Endothelial cell of umbilical vein (primary cell): ENCODE measurements at regions not wholly inside any gene's neighbourhood (a gene's known extent, or its start where the extent isn't known, plus 50 kb on each side); places are given as distances from the start of the nearest gene placed in this dataset.

Experiments used
- BruUV-seq: library from RNA; stranded (reverse); fragments of 400-500 nt; replicated peaks from 2 replicates; lab custom pipeline; 2021; lab: Mats Ljungman, UMichigan
- CTCF ChIA-PET: fragments of 300-600, 350-600 bp; sonication (Branson Sonifier 250); formaldehyde crosslinking; loops from one replicate; lab custom pipeline; 2021; ENCODE audit warnings: antibody characterized with exemption, inconsistent platforms; lab: Charles Lee
- POLR2A ChIA-PET: fragments of 300-600, 350-600 bp; sonication (Branson Sonifier 250); formaldehyde crosslinking; loops from one replicate; lab custom pipeline; 2021; ENCODE audit warnings: antibody characterized with exemption, inconsistent platforms; lab: Charles Lee
- DNase-seq: peaks from one replicate; pipeline ENCODE4 v3.0.0-alpha.2; 2011; ENCODE audit warnings: low read depth, low spot score
- FAIRE-seq: peaks from 2 replicates; lab custom pipeline; 2011; peaks lifted over from hg19 to GRCh38; lab: Jason Lieb, UNC
- H2AFZ ChIP-seq: 2 replicates; pipeline ENCODE4 v1.6.0; 2012; ENCODE audit warnings: low read depth, low read length, control low read depth, inconsistent platforms
- H3K27ac ChIP-seq: 2 replicates; pipeline ENCODE4 v1.5.1; 2011; ENCODE audit warnings: low read depth, mild to moderate bottlenecking, control low read depth, low read length, moderate library complexity; ENCODE audit not compliant: insufficient read depth
- H3K27me3 ChIP-seq, 2 experiments: 2 replicates each; pipeline versions ENCODE4 v1.6.0 to v1.6.1; 2011; ENCODE audit warnings: low read length in 2 of 2, mixed read lengths in 1 of 2; ENCODE audit not compliant: control insufficient read depth in 2 of 2, insufficient read depth in 2 of 2
- H3K36me3 ChIP-seq, 2 experiments: 2 replicates in 1 of 2; 3 replicates in 1 of 2; pipeline ENCODE4 v1.5.1; 2011; ENCODE audit warnings: low read length in 2 of 2, mild to moderate bottlenecking in 1 of 2, moderate library complexity in 1 of 2; ENCODE audit not compliant: control insufficient read depth in 2 of 2, insufficient read depth in 2 of 2; ENCODE audit errors: extremely low read depth in 1 of 2
- H3K4me1 ChIP-seq: 3 replicates; pipeline ENCODE4 v1.5.1; 2011; ENCODE audit warnings: mild to moderate bottlenecking, low read length; ENCODE audit not compliant: control insufficient read depth, insufficient read depth; ENCODE audit errors: extremely low read depth
- H3K4me2 ChIP-seq: 2 replicates; pipeline ENCODE4 v1.6.1; 2011; ENCODE audit warnings: low read length, control low read depth, mixed read lengths; ENCODE audit not compliant: insufficient read depth
- H3K4me3 ChIP-seq, 3 experiments: fragments of 200-600 bp in 1 of 3; sonication (generic), shearing (Covaris generic) in 1 of 3; replicated peaks in 1 of 3; 2 replicates each; pipeline ENCODE4 v1.5.1; 2011 to 2016; ENCODE audit warnings: control low read depth in 3 of 3, low read length in 3 of 3, mild to moderate bottlenecking in 2 of 3, inconsistent platforms in 1 of 3, low read depth in 1 of 3, moderate library complexity in 1 of 3; ENCODE audit not compliant: insufficient read depth in 1 of 3
- H3K79me2 ChIP-seq: 2 replicates; pipeline ENCODE4 v1.6.0; 2012; ENCODE audit warnings: low read length, inconsistent platforms; ENCODE audit not compliant: control insufficient read depth, insufficient read depth
- H3K9ac ChIP-seq: replicated peaks from 2 replicates; pipeline ENCODE3; 2011; ENCODE audit warnings: low read length, control low read depth; ENCODE audit not compliant: insufficient read depth; ENCODE audit errors: extremely low read depth
- H3K9me1 ChIP-seq: replicated peaks from 3 replicates; pipeline ENCODE4 v1.6.0; 2011; ENCODE audit warnings: mild to moderate bottlenecking, low read length; ENCODE audit not compliant: control insufficient read depth, insufficient read depth; ENCODE audit errors: extremely low read depth
- H3K9me3 ChIP-seq: replicated peaks from 2 replicates; pipeline ENCODE4 v1.5.1; 2012; ENCODE audit warnings: low read length, inconsistent platforms; ENCODE audit not compliant: control insufficient read depth, insufficient read depth
- H4K20me1 ChIP-seq: replicated peaks from 2 replicates; pipeline ENCODE3; 2011; ENCODE audit warnings: mild to moderate bottlenecking, low read length; ENCODE audit not compliant: control insufficient read depth, insufficient read depth; ENCODE audit errors: extremely low read depth
- CTCF ChIP-seq, 2 donors: IDR thresholded peaks; 1 replicate in 1 of 2; 2 replicates in 1 of 2; pipeline ENCODE4 v1.5.1; 2011; ENCODE audit warnings: low read length in 2 of 2, mild to moderate bottlenecking in 2 of 2, moderate library complexity in 2 of 2, control low read depth in 1 of 2, inconsistent platforms in 1 of 2, low read depth in 1 of 2; ENCODE audit not compliant: insufficient read depth in 1 of 2; ENCODE audit errors: extremely low read depth in 1 of 2
- EZH2 ChIP-seq: IDR thresholded peaks from 2 replicates; pipeline ENCODE4 v1.6.1; 2012; ENCODE audit warnings: borderline replicate concordance, low read depth, mild to moderate bottlenecking, moderate library complexity, low read length, inconsistent platforms; ENCODE audit not compliant: severe bottlenecking
- FOS ChIP-seq: IDR thresholded peaks from 2 replicates; pipeline ENCODE4 v1.6.1; 2011; ENCODE audit warnings: mild to moderate bottlenecking, low read length, moderate library complexity, borderline replicate concordance; ENCODE audit not compliant: insufficient read depth
- GATA2 ChIP-seq: IDR thresholded peaks from 2 replicates; pipeline ENCODE4 v1.7.0; 2011; ENCODE audit warnings: low read depth, mild to moderate bottlenecking, moderate library complexity, mixed read lengths, low read length; ENCODE audit not compliant: insufficient read length, insufficient read depth
- JUN ChIP-seq: IDR thresholded peaks from 2 replicates; pipeline ENCODE4 v1.6.1; 2011; ENCODE audit warnings: borderline replicate concordance, low read depth; ENCODE audit not compliant: insufficient read length, insufficient read depth
- MAX ChIP-seq: IDR thresholded peaks from 2 replicates; pipeline ENCODE4 v1.6.1; 2011; ENCODE audit not compliant: insufficient read depth, insufficient read length
- MYC ChIP-seq: IDR thresholded peaks from one replicate; pipeline ENCODE4 v1.6.1; 2011; ENCODE audit warnings: mild to moderate bottlenecking, low read depth, low read length
- POLR2A ChIP-seq: IDR thresholded peaks from 2 replicates; pipeline ENCODE4 v1.6.1; 2012; ENCODE audit warnings: low read depth, mild to moderate bottlenecking, control low read depth, low read length
- POLR2AphosphoS5 ChIP-seq: IDR thresholded peaks from 2 replicates; pipeline ENCODE4 v1.6.1; 2012; ENCODE audit warnings: low read depth, mild to moderate bottlenecking, control low read depth, low read length, moderate library complexity; ENCODE audit not compliant: insufficient read depth
- dilution Hi-C: fragments of 300-500 bp; cut with MboI; formaldehyde crosslinking; loops from one replicate; pipeline ENCODE4 v1.15.0; 2019; ENCODE audit warnings: low sequenced_read_pairs; ENCODE audit not compliant: extremely low pct_ligation_motif_present
- intact Hi-C: fragments of 100-400 bp; cut with micrococcal nuclease; formaldehyde crosslinking; loops from one replicate; pipeline ENCODE4 v1.10.0; 2022

GRCh38 chr5:53338971-53339370, 141.5 kb upstream of the FST start:
- dilution Hi-C loops: no loop called here
- Histone ChIP-seq H3K27me3 (no peaks in the 10 kb centered on the region), H3K27ac (no peak overlapping the region), H3K4me2 (no peak overlapping the region), H3K4me3 (no peak overlapping the region), H3K9me1 (no peaks in the 10 kb centered on the region), H4K20me1 (no peaks in the 10 kb centered on the region), H3K9ac (no peak overlapping the region), H3K79me2 (no peaks in the 10 kb centered on the region), H2AFZ (no peak overlapping the region), H3K4me1 (peaks cover 2% of the 10 kb centered on the region), H3K36me3 (no peaks in the 10 kb centered on the region), H3K9me3 (no peaks in the 10 kb centered on the region)
- FAIRE-seq (no peak), DNase-seq (no peak)
- ChIA-PET CTCF (no interaction called here), POLR2A (no interaction called here)
- BruUV-seq: no TSS peak
- TF ChIP-seq MAX (no peak), GATA2 (no peak), POLR2AphosphoS5 (no peak), CTCF (IDR thresholded peaks at IDR 0.05; ENCODE audit: extremely low read depth in 1 of 2, insufficient read depth in 1 of 2, low read depth in 1 of 2, low read length in 2 of 2) (no peak), JUN (no peak), POLR2A (no peak), MYC (no peak), FOS (no peak), EZH2 (no peak)
- intact Hi-C loops: no loop called here
